CD4-positive, alpha-beta T cell (primary cell): ENCODE measurements at regions not wholly inside any gene's neighbourhood (a gene's known extent, or its start where the extent isn't known, plus 50 kb on each side); places are given as distances from the start of the nearest gene placed in this dataset.

Source experiments
- ATAC-seq: fragments of 200-7000 bp; cut with Tn5 transposase; one replicate; pipeline ENCODE4 v1.10.0; 2022; ENCODE audit warnings: mild to moderate bottlenecking; ENCODE audit not compliant: poor library complexity
- CTCF ChIA-PET: fragments of 350-600 bp; sonication (Branson Sonifier 250); formaldehyde crosslinking; loops from one replicate; lab custom pipeline; 2021; ENCODE audit warnings: antibody characterized with exemption, inconsistent platforms; lab: Charles Lee
- POLR2A ChIA-PET: fragments of 350-600 bp; sonication (Branson Sonifier 250); formaldehyde crosslinking; loops from one replicate; lab custom pipeline; 2021; ENCODE audit warnings: antibody characterized with exemption, inconsistent platforms; lab: Charles Lee
- DNase-seq, 14 experiments: peaks; one replicate each; pipeline ENCODE4 v3.0.0-alpha.2; 2013 to 2020; ENCODE audit warnings: mixed read lengths in 2 of 14
- H3K27ac ChIP-seq, 2 donors: one replicate each; pipeline versions ENCODE4 v1.5.1 to v1.7.0; 2013; ENCODE audit warnings: low read length in 2 of 2, low read depth in 1 of 2, mild to moderate bottlenecking in 1 of 2
- H3K27me3 ChIP-seq, 2 experiments: 1 replicate in 1 of 2; 2 replicates in 1 of 2; pipeline versions ENCODE4 v1.6.1 to v1.7.0; 2013; ENCODE audit warnings: low read length in 2 of 2, control low read depth in 1 of 2, mild to moderate bottlenecking in 1 of 2, moderate library complexity in 1 of 2; ENCODE audit not compliant: insufficient read depth in 2 of 2, control insufficient read depth in 1 of 2
- H3K36me3 ChIP-seq: one replicate; pipeline ENCODE4 v1.6.1; 2013; ENCODE audit warnings: low read length, control low read depth; ENCODE audit not compliant: insufficient read depth
- H3K4me1 ChIP-seq: one replicate; pipeline ENCODE4 v1.6.1; 2013; ENCODE audit warnings: low read length, control low read depth; ENCODE audit not compliant: insufficient read depth
- H3K4me3 ChIP-seq: one replicate; pipeline ENCODE4 v1.5.1; 2013; ENCODE audit warnings: mild to moderate bottlenecking, low read length, moderate library complexity
- H3K9me3 ChIP-seq, 2 experiments: 1 replicate in 1 of 2; 2 replicates in 1 of 2; pipeline versions ENCODE4 v1.6.1 to v1.7.0; 2013; ENCODE audit warnings: low read length in 2 of 2, mild to moderate bottlenecking in 2 of 2, control low read depth in 1 of 2, moderate library complexity in 1 of 2; ENCODE audit not compliant: control insufficient read depth in 1 of 2, insufficient read depth in 1 of 2
- H3K27ac Mint-ChIP-seq: one replicate; pipeline ENCODE4 v1.8.0; 2020; ENCODE audit warnings: mixed read lengths
- H3K27me3 Mint-ChIP-seq: one replicate; pipeline ENCODE4 v1.8.0; 2021; ENCODE audit warnings: mixed read lengths
- H3K36me3 Mint-ChIP-seq: one replicate; pipeline ENCODE4 v1.8.0; 2021; ENCODE audit warnings: low read depth, mixed read lengths
- H3K4me1 Mint-ChIP-seq: one replicate; pipeline ENCODE4 v1.8.0; 2021; ENCODE audit warnings: low read depth, mixed read lengths
- H3K4me3 Mint-ChIP-seq: one replicate; pipeline ENCODE4 v1.8.0; 2020; ENCODE audit warnings: mild to moderate bottlenecking, mixed read lengths
- H3K9me3 Mint-ChIP-seq: one replicate; pipeline ENCODE4 v1.8.0; 2020; ENCODE audit warnings: mixed read lengths
- CTCF ChIP-seq: fragments of 200-600 bp; IDR thresholded peaks from one replicate; pipeline ENCODE4 v1.8.0; 2022; ENCODE audit warnings: antibody characterized with exemption, mild to moderate bottlenecking
- intact Hi-C, 2 experiments: fragments of 100-400 bp; cut with DNase I in 1 of 2; cut with micrococcal nuclease in 1 of 2; formaldehyde crosslinking; loops; one replicate each; pipeline versions ENCODE4 v1.15.1 to v1.9.0; 2023 to 2025; cut with DNase I, micrococcal nuclease

- no peak for ATAC-seq
- Histone ChIP-seq H3K27ac (no peak overlapping the region), H3K27me3 (peaks cover 7 to 8% of the 10 kb centered on the region in 2 experiments), H3K36me3 (no peaks in the 10 kb centered on the region), H3K4me3 (no peak overlapping the region), H3K4me1 (no peaks in the 10 kb centered on the region), H3K9me3 (no peaks in the 10 kb centered on the region)
- intact Hi-C loops: no loop called here
- Mint-ChIP-seq H3K27me3 (peaks cover 11% of the 10 kb centered on the region), H3K4me3 (no peak overlapping the region), H3K36me3 (no peaks in the 10 kb centered on the region), H3K4me1 (peaks cover 24% of the 10 kb centered on the region), H3K9me3 (no peaks in the 10 kb centered on the region), H3K27ac (no peak overlapping the region)
- POLR2A ChIA-PET: no interaction called here
- CTCF ChIA-PET: no interaction called here
- no peak for DNase-seq
- TF ChIP-seq CTCF: no peak
These were observed 293.1 kb downstream of the HS3ST3B1 start for GRCh38 chr17:14593956-14594355.

GRCh38 chr17:14590459-14591250 lies 289.8 kb downstream of the HS3ST3B1 start:
- Histone ChIP-seq H3K4me3 (no peak overlapping the region), H3K27ac (no peak overlapping the region), H3K27me3 (peaks cover 0 to 3% of the 10 kb centered on the region in 2 experiments), H3K9me3 (no peaks in the 10 kb centered on the region), H3K36me3 (no peaks in the 10 kb centered on the region), H3K4me1 (no peaks in the 10 kb centered on the region)
- intact Hi-C loops: no loop called here
- Mint-ChIP-seq H3K27me3 (peaks cover 11% of the 10 kb centered on the region), H3K4me3 (no peak overlapping the region), H3K9me3 (no peaks in the 10 kb centered on the region), H3K4me1 (peaks cover 9% of the 10 kb centered on the region), H3K27ac (no peak overlapping the region), H3K36me3 (no peaks in the 10 kb centered on the region)
- no peak for DNase-seq
- TF ChIP-seq CTCF: no peak
- POLR2A ChIA-PET: no interaction called here
- CTCF ChIA-PET: no interaction called here
- ATAC-seq: no peak

- Mint-ChIP-seq H3K36me3 (no peaks in the 10 kb centered on the region), H3K27ac (no peak overlapping the region), H3K4me3 (no peak overlapping the region), H3K4me1 (no peaks in the 10 kb centered on the region), H3K27me3 (no peaks in the 10 kb centered on the region), H3K9me3 (no peaks in the 10 kb centered on the region)
- intact Hi-C loops: no loop called here
- no peak for ATAC-seq
- CTCF ChIA-PET: interaction anchor here (0.5 kb wide), 1 partner anchor 11 kb away, joined by 3 read pairs; no protein-coding TSS in a partner anchor
- Histone ChIP-seq H3K4me3 (no peak overlapping the region), H3K27ac (no peak overlapping the region), H3K27me3 (no peaks in the 10 kb centered on the region), H3K36me3 (no peaks in the 10 kb centered on the region), H3K9me3 (no peaks in the 10 kb centered on the region), H3K4me1 (no peaks in the 10 kb centered on the region)
- POLR2A ChIA-PET: no interaction called here
- no peak for TF ChIP-seq CTCF
- no peak for DNase-seq
These were observed 284.2 kb downstream of the HS3ST3B1 start for GRCh38 chr17:14585099-14585498.
